SK-N-SH treated with all-trans-retinoic acid at 6 μM for 48 hours (cell line): ENCODE measurements at regions not wholly inside any gene's neighbourhood (a gene's known extent, or its start where the extent isn't known, plus 50 kb on each side); places are given as distances from the start of the nearest gene placed in this dataset.

Experiments used
- ATAC-seq: fragments of 200-7000 bp; cut with Tn5 transposase; 3 replicates; pipeline ENCODE4 v1.9.1; 2020; ENCODE audit warnings: mild to moderate bottlenecking, moderate library complexity
- ARNTL ChIP-seq: fragments of 450-650 bp; formaldehyde crosslinking; IDR thresholded peaks from 2 replicates; pipeline ENCODE4 v1.5.0; 2020; ENCODE audit warnings: low read depth, mild to moderate bottlenecking, moderate library complexity, borderline replicate concordance
- BACH2 ChIP-seq: fragments of 250-450 bp; sonication (Bioruptor Pico); IDR thresholded peaks from 2 replicates; pipeline ENCODE4 v1.9.0; 2021; ENCODE audit warnings: mild to moderate bottlenecking, borderline replicate concordance
- CREB5 ChIP-seq: fragments of 250-450 bp; sonication (Bioruptor Pico); IDR thresholded peaks from 2 replicates; pipeline ENCODE4 v1.5.1; 2020; ENCODE audit warnings: low read depth, mild to moderate bottlenecking, moderate library complexity
- CSDC2 ChIP-seq: fragments of 250-450 bp; sonication (Bioruptor Pico); IDR thresholded peaks from 2 replicates; pipeline ENCODE4 v1.5.0; 2020; ENCODE audit warnings: mild to moderate bottlenecking, moderate library complexity
- CSRNP3 ChIP-seq: fragments of 250-450 bp; sonication (Bioruptor Pico); IDR thresholded peaks from 2 replicates; pipeline ENCODE4 v1.5.1; 2021; ENCODE audit warnings: mild to moderate bottlenecking, moderate library complexity
- ESRRG ChIP-seq: fragments of 250-450 bp; sonication (Bioruptor Pico); IDR thresholded peaks from 2 replicates; pipeline ENCODE4 v1.6.1; 2021; ENCODE audit warnings: mild to moderate bottlenecking
- GLIS3 ChIP-seq: fragments of 250-450 bp; sonication (Bioruptor Pico); IDR thresholded peaks from 2 replicates; pipeline ENCODE4 v1.5.0; 2020; ENCODE audit warnings: mild to moderate bottlenecking, moderate library complexity
- PATZ1 ChIP-seq: fragments of 250-450 bp; sonication (Bioruptor Pico); IDR thresholded peaks from 2 replicates; pipeline ENCODE4 v1.8.0; 2020; ENCODE audit warnings: mild to moderate bottlenecking, moderate library complexity, borderline replicate concordance
- POU6F1 ChIP-seq: fragments of 250-450 bp; sonication (Bioruptor Pico); IDR thresholded peaks from 2 replicates; pipeline ENCODE4 v1.8.0; 2021; ENCODE audit warnings: low read depth, mild to moderate bottlenecking, moderate library complexity, borderline replicate concordance
- PPARA ChIP-seq: fragments of 250-450 bp; sonication (Bioruptor Pico); IDR thresholded peaks from 2 replicates; pipeline ENCODE4 v1.5.0; 2020; ENCODE audit warnings: mild to moderate bottlenecking, borderline replicate concordance
- RARB ChIP-seq: fragments of 250-450 bp; sonication (Bioruptor Pico); IDR thresholded peaks from 2 replicates; pipeline ENCODE4 v1.8.0; 2021; ENCODE audit warnings: mild to moderate bottlenecking, moderate library complexity
- SNAI2 ChIP-seq: fragments of 250-450 bp; sonication (Bioruptor Pico); IDR thresholded peaks from 2 replicates; pipeline ENCODE4 v1.5.0; 2020; ENCODE audit warnings: mild to moderate bottlenecking, moderate library complexity
- TCF4 ChIP-seq: fragments of 250-450 bp; sonication (Bioruptor Pico); IDR thresholded peaks from 2 replicates; pipeline ENCODE4 v1.8.0; 2021; ENCODE audit warnings: mild to moderate bottlenecking, moderate library complexity, borderline replicate concordance
- TOX ChIP-seq: fragments of 250-450 bp; sonication (Bioruptor Pico); IDR thresholded peaks from 2 replicates; pipeline ENCODE4 v1.8.0; 2021; ENCODE audit warnings: mild to moderate bottlenecking, moderate library complexity, borderline replicate concordance
- TSHZ2 ChIP-seq: fragments of 250-450 bp; sonication (Bioruptor Pico); IDR thresholded peaks from 2 replicates; pipeline ENCODE4 v1.5.0; 2020; ENCODE audit warnings: mild to moderate bottlenecking, moderate library complexity
- ZC3H10 ChIP-seq: fragments of 250-450 bp; sonication (Bioruptor Pico); IDR thresholded peaks from 2 replicates; pipeline ENCODE4 v1.5.1; 2021; ENCODE audit warnings: mild to moderate bottlenecking, moderate library complexity
- ZFP3 ChIP-seq: fragments of 250-450 bp; sonication (Bioruptor Pico); IDR thresholded peaks from 2 replicates; pipeline ENCODE4 v1.5.0; 2020; ENCODE audit warnings: mild to moderate bottlenecking, moderate library complexity
- ZFP30 ChIP-seq: fragments of 450-650 bp; formaldehyde crosslinking; IDR thresholded peaks from 2 replicates; pipeline ENCODE4 v1.5.0; 2022; ENCODE audit warnings: mild to moderate bottlenecking, moderate library complexity
- ZNF565 ChIP-seq: fragments of 450-650 bp; formaldehyde crosslinking; conservative IDR thresholded peaks from 2 replicates; pipeline ENCODE4 v1.5.0; 2020; ENCODE audit warnings: low read depth, mild to moderate bottlenecking, moderate library complexity
- ZNF70 ChIP-seq: fragments of 450-650 bp; formaldehyde crosslinking; IDR thresholded peaks from 2 replicates; pipeline ENCODE4 v1.5.0; 2020; ENCODE audit warnings: mild to moderate bottlenecking, moderate library complexity
- ZNF8 ChIP-seq: fragments of 450-650 bp; formaldehyde crosslinking; IDR thresholded peaks from 2 replicates; pipeline ENCODE4 v1.5.0; 2020; ENCODE audit warnings: mild to moderate bottlenecking, moderate library complexity

- ATAC-seq, result no peak
- TF ChIP-seq ZNF8 (CRISPR knock-in tag) (no peak), CSDC2 (CRISPR knock-in tag) (no peak), PATZ1 (CRISPR knock-in tag) (no peak), ZFP3 (CRISPR knock-in tag) (no peak), PPARA (CRISPR knock-in tag) (no peak), ZNF565 (CRISPR knock-in tag) (no peak), ESRRG (CRISPR knock-in tag) (no peak), ZC3H10 (CRISPR knock-in tag) (no peak), CSRNP3 (CRISPR knock-in tag) (no peak), RARB (CRISPR knock-in tag) (no peak)
These were observed 138.0 kb upstream of the IGF1 start for GRCh38 chr12:102618197-102618877.

GRCh38 chr12:102616692-102617091, 136.3 kb upstream of the IGF1 start:
- no peak for ATAC-seq
- TF ChIP-seq PATZ1 (CRISPR knock-in tag) (no peak), ZNF8 (CRISPR knock-in tag) (no peak), ZNF70 (CRISPR knock-in tag) (no peak), ESRRG (CRISPR knock-in tag) (no peak), TOX (CRISPR knock-in tag) (no peak), SNAI2 (no peak), ARNTL (no peak), GLIS3 (CRISPR knock-in tag) (no peak), CREB5 (no peak), ZFP3 (CRISPR knock-in tag) (no peak), BACH2 (no peak), POU6F1 (CRISPR knock-in tag) (no peak), PPARA (CRISPR knock-in tag) (no peak), CSDC2 (CRISPR knock-in tag) (no peak)
- TF ChIP-seq, all 23 proteins: peak for 0

- ATAC-seq, result no peak
- TF ChIP-seq TCF4 (CRISPR knock-in tag), result no peak
- TF ChIP-seq ZNF8 (CRISPR knock-in tag), result no peak
- TF ChIP-seq ARNTL, result no peak
- TF ChIP-seq BACH2, result no peak
- TF ChIP-seq ZFP30 (CRISPR knock-in tag), result no peak
- no peak for TF ChIP-seq ZNF565 (CRISPR knock-in tag)
- TF ChIP-seq TSHZ2 (CRISPR knock-in tag), result no peak
- TF ChIP-seq ZNF70 (CRISPR knock-in tag), result no peak
- no peak for TF ChIP-seq ZC3H10 (CRISPR knock-in tag)
- TF ChIP-seq PPARA (CRISPR knock-in tag), result no peak
- TF ChIP-seq TOX (CRISPR knock-in tag), result no peak
- no peak for TF ChIP-seq ESRRG (CRISPR knock-in tag)
- TF ChIP-seq RARB (CRISPR knock-in tag), result no peak
- no peak for TF ChIP-seq PATZ1 (CRISPR knock-in tag)
- no peak for TF ChIP-seq SNAI2
- no peak for TF ChIP-seq GLIS3 (CRISPR knock-in tag)
- no peak for TF ChIP-seq CREB5
These were observed 131.6 kb upstream of the IGF1 start for GRCh38 chr12:102611995-102612394.
